ENCODE measurements at regions not wholly inside any gene's neighbourhood (a gene's known extent, or its start where the extent isn't known, plus 50 kb on each side); places are given as distances from the start of the nearest gene placed in this dataset.
"Not testable (repeated sequence)": the region's sequence is repeated elsewhere in the genome, so short reads cannot be mapped to it uniquely, and the experiment has no call there.

DNA sequence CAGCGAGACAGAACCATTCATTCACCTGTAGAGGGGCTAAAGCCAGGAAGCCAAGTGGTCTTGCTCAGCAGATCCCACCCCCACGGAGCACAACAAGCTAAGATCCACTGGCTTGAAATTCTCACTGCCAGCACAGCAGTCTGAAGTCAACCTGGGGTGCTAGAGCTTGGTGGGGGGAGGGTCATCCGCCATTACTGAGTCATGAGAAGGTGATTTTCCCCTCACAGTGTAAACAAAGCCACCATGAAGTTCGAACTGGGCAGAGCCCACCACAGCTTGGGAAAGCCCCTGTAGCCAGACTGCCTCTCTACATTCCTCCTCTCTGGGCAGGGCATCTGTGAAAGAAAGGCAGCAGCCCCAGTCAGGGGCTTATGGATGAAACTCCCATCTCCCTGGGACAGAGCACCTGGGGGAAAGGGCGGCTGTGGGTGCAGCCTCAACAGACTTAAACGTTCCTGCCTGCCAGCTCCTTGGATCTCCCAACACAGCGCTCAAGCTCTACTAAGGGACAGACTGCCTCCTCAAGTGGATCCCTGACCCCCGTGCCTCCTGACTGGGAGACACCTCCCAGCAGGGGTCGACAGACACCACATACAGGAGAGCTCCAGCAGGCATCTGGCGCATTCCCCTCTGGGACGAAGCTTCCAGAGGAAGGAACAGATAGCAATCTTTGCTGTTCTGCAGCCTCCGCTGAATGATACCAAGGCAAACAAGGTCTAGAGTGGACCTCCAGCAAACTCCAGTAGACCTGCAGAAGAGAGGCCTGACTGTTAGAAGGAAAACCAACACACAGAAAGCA is 179.0 kb upstream of the KLF7 start:
- TF ChIP-seq POLR2A (IDR thresholded peaks at IDR 0.05) = not testable (repeated sequence)
- TF ChIP-seq, protein P1, sequence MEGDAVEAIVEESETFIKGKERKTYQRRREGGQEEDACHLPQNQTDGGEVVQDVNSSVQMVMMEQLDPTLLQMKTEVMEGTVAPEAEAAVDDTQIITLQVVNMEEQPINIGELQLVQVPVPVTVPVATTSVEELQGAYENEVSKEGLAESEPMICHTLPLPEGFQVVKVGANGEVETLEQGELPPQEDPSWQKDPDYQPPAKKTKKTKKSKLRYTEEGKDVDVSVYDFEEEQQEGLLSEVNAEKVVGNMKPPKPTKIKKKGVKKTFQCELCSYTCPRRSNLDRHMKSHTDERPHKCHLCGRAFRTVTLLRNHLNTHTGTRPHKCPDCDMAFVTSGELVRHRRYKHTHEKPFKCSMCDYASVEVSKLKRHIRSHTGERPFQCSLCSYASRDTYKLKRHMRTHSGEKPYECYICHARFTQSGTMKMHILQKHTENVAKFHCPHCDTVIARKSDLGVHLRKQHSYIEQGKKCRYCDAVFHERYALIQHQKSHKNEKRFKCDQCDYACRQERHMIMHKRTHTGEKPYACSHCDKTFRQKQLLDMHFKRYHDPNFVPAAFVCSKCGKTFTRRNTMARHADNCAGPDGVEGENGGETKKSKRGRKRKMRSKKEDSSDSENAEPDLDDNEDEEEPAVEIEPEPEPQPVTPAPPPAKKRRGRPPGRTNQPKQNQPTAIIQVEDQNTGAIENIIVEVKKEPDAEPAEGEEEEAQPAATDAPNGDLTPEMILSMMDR (IDR thresholded peaks at IDR 0.05) = not testable (repeated sequence)

Measured in breast epithelium (tissue), 3 donors.